Keratinocyte (primary cell): ENCODE measurements at regions not wholly inside any gene's neighbourhood (a gene's known extent, or its start where the extent isn't known, plus 50 kb on each side); places are given as distances from the start of the nearest gene placed in this dataset.

Experiments used
- EZH2 ChIP-seq: IDR thresholded peaks from one replicate; pipeline ENCODE4 v1.6.1; 2012; ENCODE audit warnings: inconsistent platforms, mild to moderate bottlenecking, low read length, moderate library complexity
- TF ChIP-seq, protein P1 (sequence below), 3 experiments: IDR thresholded peaks in 1 of 3; conservative IDR thresholded peaks in 1 of 3; optimal IDR thresholded peaks in 1 of 3; 2 replicates in 2 of 3; 3 replicates in 1 of 3; pipeline versions ENCODE3 to v1.5.1; 2011; ENCODE audit warnings: low read length in 3 of 3, mild to moderate bottlenecking in 3 of 3, moderate library complexity in 2 of 3, control low read depth in 1 of 3, inconsistent platforms in 1 of 3; ENCODE audit not compliant: insufficient read depth in 2 of 3; ENCODE audit errors: extremely low read depth in 1 of 3

DNA sequence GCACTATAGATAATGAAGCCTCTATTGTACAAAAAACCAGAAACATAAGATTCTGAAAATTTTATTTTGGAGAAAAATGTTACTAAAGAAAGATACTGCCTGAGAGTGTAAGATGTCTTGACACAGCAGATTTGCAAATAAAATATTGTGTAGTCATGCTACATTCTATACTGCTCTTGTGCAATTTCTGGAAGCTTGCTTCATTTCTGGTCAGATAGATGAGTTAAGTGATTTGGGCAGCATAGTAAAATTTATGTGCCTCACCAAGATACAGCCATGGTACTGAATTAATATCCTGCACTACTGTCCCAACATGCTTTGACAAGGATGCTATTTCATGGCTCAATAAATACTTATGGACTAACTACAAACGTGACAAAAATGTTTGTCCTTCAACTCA, 55.1 kb upstream of the STARD13 start:
- TF ChIP-seq, protein P1, sequence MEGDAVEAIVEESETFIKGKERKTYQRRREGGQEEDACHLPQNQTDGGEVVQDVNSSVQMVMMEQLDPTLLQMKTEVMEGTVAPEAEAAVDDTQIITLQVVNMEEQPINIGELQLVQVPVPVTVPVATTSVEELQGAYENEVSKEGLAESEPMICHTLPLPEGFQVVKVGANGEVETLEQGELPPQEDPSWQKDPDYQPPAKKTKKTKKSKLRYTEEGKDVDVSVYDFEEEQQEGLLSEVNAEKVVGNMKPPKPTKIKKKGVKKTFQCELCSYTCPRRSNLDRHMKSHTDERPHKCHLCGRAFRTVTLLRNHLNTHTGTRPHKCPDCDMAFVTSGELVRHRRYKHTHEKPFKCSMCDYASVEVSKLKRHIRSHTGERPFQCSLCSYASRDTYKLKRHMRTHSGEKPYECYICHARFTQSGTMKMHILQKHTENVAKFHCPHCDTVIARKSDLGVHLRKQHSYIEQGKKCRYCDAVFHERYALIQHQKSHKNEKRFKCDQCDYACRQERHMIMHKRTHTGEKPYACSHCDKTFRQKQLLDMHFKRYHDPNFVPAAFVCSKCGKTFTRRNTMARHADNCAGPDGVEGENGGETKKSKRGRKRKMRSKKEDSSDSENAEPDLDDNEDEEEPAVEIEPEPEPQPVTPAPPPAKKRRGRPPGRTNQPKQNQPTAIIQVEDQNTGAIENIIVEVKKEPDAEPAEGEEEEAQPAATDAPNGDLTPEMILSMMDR (optimal IDR thresholded peaks at IDR 0.05 in 1 of 3, IDR thresholded peaks at IDR 0.05 in 1 of 3, conservative IDR thresholded peaks at IDR 0.05 in 1 of 3; ENCODE audit: extremely low read depth in 1 of 3, insufficient read depth in 2 of 3, low read length in 3 of 3), result no peak
- TF ChIP-seq EZH2, result no peak
